Fibroblast of lung (primary cell): ENCODE measurements at regions not wholly inside any gene's neighbourhood (a gene's known extent, or its start where the extent isn't known, plus 50 kb on each side); places are given as distances from the start of the nearest gene placed in this dataset.

Experiments used
- EZH2 ChIP-seq: IDR thresholded peaks from 2 replicates; pipeline ENCODE4 v1.5.1; 2012; ENCODE audit warnings: low read length, control low read depth, mild to moderate bottlenecking; ENCODE audit errors: missing control alignments
- TF ChIP-seq, protein P1 (sequence below), 2 donors: IDR thresholded peaks in 1 of 2; conservative IDR thresholded peaks in 1 of 2; 1 replicate in 1 of 2; 2 replicates in 1 of 2; pipeline ENCODE4 v1.5.1; 2011 to 2012; ENCODE audit warnings: low read length in 2 of 2, control low read depth in 1 of 2, inconsistent platforms in 1 of 2, low read depth in 1 of 2, mild to moderate bottlenecking in 1 of 2

- no peak for TF ChIP-seq EZH2
- TF ChIP-seq, protein P1, sequence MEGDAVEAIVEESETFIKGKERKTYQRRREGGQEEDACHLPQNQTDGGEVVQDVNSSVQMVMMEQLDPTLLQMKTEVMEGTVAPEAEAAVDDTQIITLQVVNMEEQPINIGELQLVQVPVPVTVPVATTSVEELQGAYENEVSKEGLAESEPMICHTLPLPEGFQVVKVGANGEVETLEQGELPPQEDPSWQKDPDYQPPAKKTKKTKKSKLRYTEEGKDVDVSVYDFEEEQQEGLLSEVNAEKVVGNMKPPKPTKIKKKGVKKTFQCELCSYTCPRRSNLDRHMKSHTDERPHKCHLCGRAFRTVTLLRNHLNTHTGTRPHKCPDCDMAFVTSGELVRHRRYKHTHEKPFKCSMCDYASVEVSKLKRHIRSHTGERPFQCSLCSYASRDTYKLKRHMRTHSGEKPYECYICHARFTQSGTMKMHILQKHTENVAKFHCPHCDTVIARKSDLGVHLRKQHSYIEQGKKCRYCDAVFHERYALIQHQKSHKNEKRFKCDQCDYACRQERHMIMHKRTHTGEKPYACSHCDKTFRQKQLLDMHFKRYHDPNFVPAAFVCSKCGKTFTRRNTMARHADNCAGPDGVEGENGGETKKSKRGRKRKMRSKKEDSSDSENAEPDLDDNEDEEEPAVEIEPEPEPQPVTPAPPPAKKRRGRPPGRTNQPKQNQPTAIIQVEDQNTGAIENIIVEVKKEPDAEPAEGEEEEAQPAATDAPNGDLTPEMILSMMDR (conservative IDR thresholded peaks at IDR 0.05 in 1 of 2, IDR thresholded peaks at IDR 0.05 in 1 of 2; ENCODE audit: low read depth in 1 of 2, low read length in 2 of 2) = no peak
Measured at GRCh38 chr3:4223777-4224176, 79.4 kb upstream of the SETMAR start.
